Astrocyte of the spinal cord (primary cell): ENCODE measurements at regions not wholly inside any gene's neighbourhood (a gene's known extent, or its start where the extent isn't known, plus 50 kb on each side); places are given as distances from the start of the nearest gene placed in this dataset.

Experiments used
- DNase-seq: peaks from one replicate; pipeline ENCODE4 v3.0.0; 2011; ENCODE audit warnings: low read depth, low spot score
- H3K4me3 ChIP-seq: 2 replicates; pipeline ENCODE4 v1.5.1; 2011; ENCODE audit warnings: low read depth, mild to moderate bottlenecking, low read length, moderate library complexity
- CTCF ChIP-seq: IDR thresholded peaks from 2 replicates; pipeline ENCODE4 v1.5.1; 2012; ENCODE audit warnings: low read depth, mild to moderate bottlenecking, low read length, inconsistent platforms
- in situ Hi-C: cut with HindIII; loops from 2 replicates; pipeline ENCODE4 v1.10.0; 2017; ENCODE audit warnings: low sequenced_read_pairs

GRCh38 chr17:6186998-6187397 lies 116.8 kb downstream of the WSCD1 start:
- no peak for DNase-seq
- in situ Hi-C loops: no loop called here
- H3K4me3 ChIP-seq: no peak overlapping the region
- no peak for TF ChIP-seq CTCF

GRCh38 chr17:6184508-6184907 lies 114.3 kb downstream of the WSCD1 start:
- no peak for TF ChIP-seq CTCF
- in situ Hi-C loops: no loop called here
- DNase-seq: no peak
- H3K4me3 ChIP-seq: no peak overlapping the region

- H3K4me3 ChIP-seq: no peak overlapping the region
- TF ChIP-seq CTCF: no peak
- in situ Hi-C loops: no loop called here
- DNase-seq: no peak
These were observed 108.8 kb downstream of the WSCD1 start for GRCh38 chr17:6179017-6179416.

GRCh38 chr17:6177941-6178694 lies 107.9 kb downstream of the WSCD1 start:
- no peak for TF ChIP-seq CTCF
- no peak for DNase-seq
- no peak overlapping the region for H3K4me3 ChIP-seq
- in situ Hi-C loops: no loop called here
